ENCODE measurements at regions not wholly inside any gene's neighbourhood (a gene's known extent, or its start where the extent isn't known, plus 50 kb on each side); places are given as distances from the start of the nearest gene placed in this dataset.

DNA sequence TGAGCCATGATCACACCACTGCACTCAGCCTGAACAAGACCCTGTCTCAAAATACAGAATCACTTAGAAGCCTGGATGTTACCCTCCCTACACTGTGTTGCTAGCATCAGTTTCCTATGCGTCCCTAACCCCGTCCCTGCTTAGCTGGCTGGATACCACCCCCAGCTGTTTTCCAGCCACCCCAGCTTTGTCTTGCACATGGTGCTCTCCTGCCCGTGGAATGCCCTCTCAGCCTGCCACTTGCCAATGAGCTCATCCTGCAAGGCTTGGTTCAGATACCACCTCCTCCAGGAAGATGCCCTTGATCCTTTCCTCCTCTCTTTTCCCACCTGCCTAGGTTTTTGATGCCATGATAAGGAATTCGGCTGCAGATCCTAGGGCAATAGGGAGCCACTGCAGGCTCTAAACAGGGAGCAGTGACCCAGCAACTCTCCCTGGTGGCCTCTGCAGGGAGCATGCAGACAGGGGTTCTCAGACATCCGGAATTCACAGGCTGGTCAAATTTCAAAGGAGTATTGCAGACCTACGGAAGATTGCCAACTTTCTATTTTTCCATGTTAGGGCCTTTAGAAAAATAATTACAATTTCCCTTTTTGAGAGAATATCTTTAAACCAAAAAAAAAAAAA lies 52.7 kb upstream of the WNT7B start:
- TF ChIP-seq CEBPB (IDR thresholded peaks at IDR 0.05): no peak
- no peak for TF ChIP-seq YY1 (IDR thresholded peaks at IDR 0.05; ENCODE audit: low read depth)
- TF ChIP-seq ZBTB7A (IDR thresholded peaks at IDR 0.05; ENCODE audit: low read depth): no peak
- TF ChIP-seq CREB1 (IDR thresholded peaks at IDR 0.05; ENCODE audit: low read depth): no peak
- TF ChIP-seq USF1 (IDR thresholded peaks at IDR 0.05): no peak
- no peak for TF ChIP-seq TEAD4 (IDR thresholded peaks at IDR 0.05)
- TF ChIP-seq MAX (IDR thresholded peaks at IDR 0.05): no peak
- TF ChIP-seq TAF1 (IDR thresholded peaks at IDR 0.05; ENCODE audit: low read depth): no peak
- TF ChIP-seq EP300 (IDR thresholded peaks at IDR 0.05; ENCODE audit: borderline replicate concordance): no peak
- TF ChIP-seq REST (IDR thresholded peaks at IDR 0.05; ENCODE audit: low read depth): no peak
- no peak for TF ChIP-seq RAD21 (IDR thresholded peaks at IDR 0.05; ENCODE audit: low read depth)
- no peak for TF ChIP-seq NFIC (IDR thresholded peaks at IDR 0.05)
- no peak for TF ChIP-seq EGR1 (IDR thresholded peaks at IDR 0.05)
- no peak for TF ChIP-seq FOXM1 (IDR thresholded peaks at IDR 0.05; ENCODE audit: borderline replicate concordance, low read depth)
- no peak for TF ChIP-seq TCF12 (IDR thresholded peaks at IDR 0.05; ENCODE audit: low read depth)

DNA sequence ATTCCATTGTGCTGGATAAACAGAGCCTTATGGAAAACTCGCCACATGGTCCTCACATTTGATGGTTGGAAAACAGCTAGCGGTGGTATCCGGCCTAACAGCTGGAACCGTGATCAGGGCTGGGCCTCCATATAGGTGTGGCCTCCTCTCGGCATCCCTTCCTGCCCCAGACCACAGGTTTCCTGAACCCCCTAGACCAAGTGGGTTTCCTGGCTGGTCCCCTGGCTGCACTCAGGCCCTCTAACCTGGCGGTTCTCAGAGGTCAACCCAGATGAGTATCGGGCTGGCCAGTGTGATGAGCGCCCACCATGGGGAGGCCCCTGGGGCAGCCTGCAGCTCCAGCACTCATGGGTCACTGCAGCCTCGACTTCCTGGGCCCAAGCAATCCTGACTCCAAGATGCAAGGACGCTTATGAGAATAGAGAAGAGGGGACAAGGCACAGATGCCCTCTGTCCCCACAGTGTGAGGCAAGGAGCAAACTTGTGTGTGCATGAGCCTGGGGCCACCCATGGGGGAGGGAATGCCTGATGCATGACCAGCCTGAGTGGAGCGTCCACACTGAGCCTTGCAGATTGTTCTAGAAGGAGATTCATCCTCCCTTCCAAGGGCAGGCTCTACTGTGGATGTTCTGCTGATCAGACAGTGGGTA lies 53.4 kb upstream of the WNT7B start:
- TF ChIP-seq ZBTB7A (IDR thresholded peaks at IDR 0.05; ENCODE audit: low read depth): no peak
- no peak for TF ChIP-seq YY1 (IDR thresholded peaks at IDR 0.05; ENCODE audit: low read depth)
- TF ChIP-seq CEBPB (IDR thresholded peaks at IDR 0.05): no peak

GRCh38 chr22:46031066-46031465 lies 54.1 kb upstream of the WNT7B start:
- TF ChIP-seq USF1 (IDR thresholded peaks at IDR 0.05) (no peak), TCF12 (IDR thresholded peaks at IDR 0.05; ENCODE audit: low read depth) (no peak), CEBPB (IDR thresholded peaks at IDR 0.05) (no peak), REST (IDR thresholded peaks at IDR 0.05; ENCODE audit: low read depth) (no peak), ZBTB7A (IDR thresholded peaks at IDR 0.05; ENCODE audit: low read depth) (no peak), CREB1 (IDR thresholded peaks at IDR 0.05; ENCODE audit: low read depth) (no peak)

- TF ChIP-seq ZBTB7A (IDR thresholded peaks at IDR 0.05; ENCODE audit: low read depth) (no peak), REST (IDR thresholded peaks at IDR 0.05; ENCODE audit: low read depth) (no peak), MAX (IDR thresholded peaks at IDR 0.05) (no peak), TAF1 (IDR thresholded peaks at IDR 0.05; ENCODE audit: low read depth) (no peak), CREB1 (IDR thresholded peaks at IDR 0.05; ENCODE audit: low read depth) (no peak), RAD21 (IDR thresholded peaks at IDR 0.05; ENCODE audit: low read depth) (no peak), NFIC (IDR thresholded peaks at IDR 0.05) (no peak), YY1 (IDR thresholded peaks at IDR 0.05; ENCODE audit: low read depth) (no peak), EGR1 (IDR thresholded peaks at IDR 0.05) (no peak), FOXM1 (IDR thresholded peaks at IDR 0.05; ENCODE audit: borderline replicate concordance, low read depth) (no peak), USF1 (IDR thresholded peaks at IDR 0.05) (no peak)
Measured at GRCh38 chr22:46031557-46031956, 54.6 kb upstream of the WNT7B start.
